ENCODE measurements at regions not wholly inside any gene's neighbourhood (a gene's known extent, or its start where the extent isn't known, plus 50 kb on each side); places are given as distances from the start of the nearest gene placed in this dataset.

- Histone ChIP-seq H4K8ac (ENCODE audit: extremely low read depth, insufficient read depth, low read length) (no peak overlapping the region), H4K5ac (ENCODE audit: insufficient read length, low read depth, low read length) (no peak overlapping the region), H3K36me3 (ENCODE audit: control insufficient read depth in 2 of 4, insufficient read depth in 4 of 4, low read length in 3 of 4) (no peaks in the 10 kb centered on the region), H3K56ac (replicated peaks; ENCODE audit: insufficient read length, low read depth, low read length) (no peak overlapping the region), H3K4me3 (ENCODE audit: extremely low read depth in 1 of 4, insufficient read depth in 2 of 4, low read depth in 3 of 4, low read length in 4 of 4) (no peak overlapping the region), H3K4me2 (ENCODE audit: insufficient read depth in 1 of 2, low read depth in 2 of 2, low read length in 2 of 2) (peak overlapping the region in 1 of 2 experiments; percentile 32; a peak in 1 of 4 replicates), H2BK15ac (ENCODE audit: low read length) (no peak overlapping the region), H3K27ac (ENCODE audit: low read depth, low read length) (no peak overlapping the region), H3K4me1 (replicated peaks in 1 of 4; ENCODE audit: control insufficient read depth in 3 of 4, insufficient read depth in 4 of 4, low read length in 3 of 4) (peaks cover 0 to 12% (median 3%) of the 10 kb centered on the region in 4 experiments; a peak in 4 of 7 replicates), H4K20me1 (replicated peaks in 1 of 2; ENCODE audit: control insufficient read depth in 1 of 2, insufficient read depth in 2 of 2, low read length in 2 of 2) (no peaks in the 10 kb centered on the region), H3K79me1 (ENCODE audit: low read depth, low read length) (no peaks in the 10 kb centered on the region), H3K18ac (ENCODE audit: extremely low read depth, low read length) (peak overlapping the region; percentile 55; the same call in 1 of the 2 replicates), H3K27me3 (replicated peaks in 1 of 4; ENCODE audit: control insufficient read depth in 3 of 4, extremely low read depth in 1 of 4, insufficient read depth in 3 of 4, low read length in 3 of 4) (no peaks in the 10 kb centered on the region), H2BK120ac (replicated peaks; ENCODE audit: low read depth, low read length) (no peak overlapping the region), H2BK20ac (ENCODE audit: low read length) (0 out of 2 replicates have a peak overlapping the region, but pooled peaks have one; percentile 35), H2BK5ac (ENCODE audit: low read depth, low read length) (no peak overlapping the region), H2AFZ (ENCODE audit: low read length) (no peak overlapping the region), H3K23ac (ENCODE audit: insufficient read length) (no peak overlapping the region), H3K14ac (ENCODE audit: insufficient read length) (no peak overlapping the region), H2AK5ac (ENCODE audit: low read depth, low read length) (peak overlapping the region; percentile 53; the same call in 1 of the 2 replicates), H2BK12ac (ENCODE audit: low read depth, low read length) (no peak overlapping the region), H4K91ac (replicated peaks; ENCODE audit: insufficient read length, low read length) (no peak overlapping the region), H3K79me2 (ENCODE audit: control insufficient read depth in 1 of 2, insufficient read depth in 2 of 2, low read length in 2 of 2) (no peaks in the 10 kb centered on the region), H3K9me3 (ENCODE audit: insufficient read depth in 2 of 2, low read depth in 1 of 2, low read length in 1 of 2) (no peaks in the 10 kb centered on the region), H3K23me2 (ENCODE audit: low read depth, low read length) (peaks cover 1% of the 10 kb centered on the region), H3K4ac (replicated peaks; ENCODE audit: insufficient read length, low read depth, low read length) (no peak overlapping the region), H3K9ac (replicated peaks in 1 of 4; ENCODE audit: extremely low read depth in 1 of 4, low read depth in 3 of 4, low read length in 3 of 4) (no peak overlapping the region; a peak in 1 of 7 replicates)
- TF ChIP-seq ASH2L (IDR thresholded peaks at IDR 0.05; ENCODE audit: low read length) (no peak), CHD2 (IDR thresholded peaks at IDR 0.05; ENCODE audit: low read length) (no peak), HDAC2 (IDR thresholded peaks at IDR 0.05; ENCODE audit: borderline replicate concordance in 1 of 2, low read depth in 2 of 2, low read length in 2 of 2) (no peak), NRF1 (IDR thresholded peaks at IDR 0.05; ENCODE audit: low read depth, low read length) (no peak), BACH1 (IDR thresholded peaks at IDR 0.05; ENCODE audit: low read length) (no peak), ZNF274 (IDR thresholded peaks at IDR 0.05; ENCODE audit: borderline replicate concordance, extremely low read depth, low read length) (no peak), POLR2AphosphoS5 (IDR thresholded peaks at IDR 0.05; ENCODE audit: low read depth, low read length) (no peak), CTBP2 (IDR thresholded peaks at IDR 0.05; ENCODE audit: borderline replicate concordance, insufficient read depth, insufficient read length, low read length) (no peak), MAX (IDR thresholded peaks at IDR 0.05) (no peak), BRCA1 (IDR thresholded peaks at IDR 0.05; ENCODE audit: low read depth, low read length) (no peak), KDM4A (IDR thresholded peaks at IDR 0.05; ENCODE audit: low read depth, low read length, severe bottlenecking) (no peak), JUND (IDR thresholded peaks at IDR 0.05; ENCODE audit: low read length) (no peak), CBX5 (IDR thresholded peaks at IDR 0.05; ENCODE audit: low read depth, low read length) (no peak), POLR2A (IDR thresholded peaks at IDR 0.05; ENCODE audit: control extremely low read depth in 1 of 2, low read depth in 2 of 2, low read length in 2 of 2) (no peak), E2F6 (IDR thresholded peaks at IDR 0.05) (no peak)
- FAIRE-seq (no peak), DNase-seq (ENCODE audit: low read depth in 1 of 2, low spot score in 2 of 2) (no peak)
- 89% methylated on average over 2 of the region's 2 CpGs; no CpG with 5 or more reads in 1 of the 2 experiments for WGBS, 2 experiments (ENCODE audit: extremely low coverage in 1 of 2, insufficient coverage in 1 of 2, insufficient read length in 1 of 2, insufficient replicate concordance in 2 of 2, low coverage in 1 of 2, low lambda C conversion rate in 2 of 2, missing lambda C conversion rate in 1 of 2)
- ChIA-PET CTCF (ENCODE audit: partially characterized antibody) (no interaction called here), POLR2A (ENCODE audit: partially characterized antibody) (no interaction called here)
These were observed 262.1 kb upstream of the TBL1XR1 start for GRCh38 chr3:177459401-177459800.
